ENCODE measurements at regions not wholly inside any gene's neighbourhood (a gene's known extent, or its start where the extent isn't known, plus 50 kb on each side); places are given as distances from the start of the nearest gene placed in this dataset.

GRCh38 chr1:30335389-30335996 lies 387.9 kb downstream of the MATN1 start:
- no peaks in the 10 kb centered on the region for H3K4me1 ChIP-seq
- H3K27me3 ChIP-seq, result no peaks in the 10 kb centered on the region
- TF ChIP-seq, protein P1, sequence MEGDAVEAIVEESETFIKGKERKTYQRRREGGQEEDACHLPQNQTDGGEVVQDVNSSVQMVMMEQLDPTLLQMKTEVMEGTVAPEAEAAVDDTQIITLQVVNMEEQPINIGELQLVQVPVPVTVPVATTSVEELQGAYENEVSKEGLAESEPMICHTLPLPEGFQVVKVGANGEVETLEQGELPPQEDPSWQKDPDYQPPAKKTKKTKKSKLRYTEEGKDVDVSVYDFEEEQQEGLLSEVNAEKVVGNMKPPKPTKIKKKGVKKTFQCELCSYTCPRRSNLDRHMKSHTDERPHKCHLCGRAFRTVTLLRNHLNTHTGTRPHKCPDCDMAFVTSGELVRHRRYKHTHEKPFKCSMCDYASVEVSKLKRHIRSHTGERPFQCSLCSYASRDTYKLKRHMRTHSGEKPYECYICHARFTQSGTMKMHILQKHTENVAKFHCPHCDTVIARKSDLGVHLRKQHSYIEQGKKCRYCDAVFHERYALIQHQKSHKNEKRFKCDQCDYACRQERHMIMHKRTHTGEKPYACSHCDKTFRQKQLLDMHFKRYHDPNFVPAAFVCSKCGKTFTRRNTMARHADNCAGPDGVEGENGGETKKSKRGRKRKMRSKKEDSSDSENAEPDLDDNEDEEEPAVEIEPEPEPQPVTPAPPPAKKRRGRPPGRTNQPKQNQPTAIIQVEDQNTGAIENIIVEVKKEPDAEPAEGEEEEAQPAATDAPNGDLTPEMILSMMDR (IDR thresholded peaks at IDR 0.05), result no peak
- no peak overlapping the region for H3K27ac ChIP-seq
- H3K36me3 ChIP-seq, result no peaks in the 10 kb centered on the region
- H3K9me3 ChIP-seq, result no peaks in the 10 kb centered on the region
- peak in 1 of 2 donors; percentile 44 for DNase-seq (ENCODE audit: low spot score in 2 of 2)
- H3K4me3 ChIP-seq, result no peak overlapping the region
- intact Hi-C loops (cut with DNase I), result no loop called here

- intact Hi-C loops (cut with DNase I), result no loop called here
- H3K27ac ChIP-seq, result no peak overlapping the region
- TF ChIP-seq, protein P1 (IDR thresholded peaks at IDR 0.05), result no peak
- H3K4me1 ChIP-seq, result no peaks in the 10 kb centered on the region
- H3K9me3 ChIP-seq, result no peaks in the 10 kb centered on the region
- no peaks in the 10 kb centered on the region for H3K27me3 ChIP-seq
- H3K36me3 ChIP-seq, result no peaks in the 10 kb centered on the region
- no peak overlapping the region for H3K4me3 ChIP-seq
- DNase-seq (ENCODE audit: low spot score in 2 of 2), result peak in 1 of 2 donors; percentile 46
Observed at GRCh38 chr1:30334767-30335166, 388.6 kb downstream of the MATN1 start.

DNA sequence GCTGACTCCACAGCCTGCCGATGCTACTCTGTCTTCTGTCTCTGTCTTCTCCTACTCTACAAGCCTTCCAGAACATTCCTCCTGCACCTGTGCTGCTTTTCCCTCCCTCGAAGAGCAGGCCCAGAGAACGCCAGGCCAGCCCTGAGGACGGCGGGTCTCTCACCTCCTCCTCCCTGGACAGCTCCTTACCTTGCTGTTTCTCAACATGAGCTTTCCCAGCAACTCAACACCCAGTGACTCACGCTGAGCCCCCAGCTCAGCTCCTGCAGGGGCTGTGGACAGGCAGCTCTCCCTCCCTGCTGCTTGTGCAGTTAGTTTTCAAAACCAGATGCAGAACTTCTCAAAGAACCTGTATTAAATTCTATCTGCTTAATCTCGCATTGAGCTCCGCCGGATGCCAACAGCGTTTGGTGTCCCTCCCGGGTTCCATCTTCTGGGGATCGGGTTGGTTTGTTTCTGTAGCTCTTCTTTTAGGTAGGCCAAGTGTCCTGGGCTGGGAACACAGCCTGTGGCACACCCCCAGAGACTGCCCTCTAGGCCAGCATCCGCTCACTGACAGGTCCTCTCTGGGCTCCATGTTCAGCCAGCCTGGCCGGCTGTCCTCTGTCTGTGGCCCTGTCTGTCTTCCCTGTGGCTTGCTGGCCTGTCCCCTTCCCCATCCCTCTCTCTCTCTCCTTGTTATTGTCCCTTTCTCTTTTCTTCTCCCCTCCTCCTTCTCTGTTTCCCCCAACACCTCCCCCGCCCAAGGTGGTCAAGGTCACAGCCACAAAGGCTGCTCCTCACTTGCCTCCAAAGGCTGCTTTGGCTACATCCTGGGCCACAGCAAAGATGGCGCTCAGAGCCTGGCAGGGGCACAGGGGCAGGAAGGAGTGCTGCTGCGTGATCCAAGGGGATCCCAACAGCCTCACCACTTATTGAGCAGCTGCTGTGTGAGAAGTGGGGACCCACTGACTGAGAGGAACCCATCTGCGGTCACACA lies 391.0 kb downstream of the MATN1 start:
- Histone ChIP-seq H3K4me1 (no peaks in the 10 kb centered on the region), H3K9me3 (no peaks in the 10 kb centered on the region), H3K27ac (no peak overlapping the region), H3K4me3 (no peak overlapping the region), H3K27me3 (no peaks in the 10 kb centered on the region), H3K36me3 (no peaks in the 10 kb centered on the region)
- peak in 1 of 2 donors; percentile 41 for DNase-seq (ENCODE audit: low spot score in 2 of 2)
- TF ChIP-seq, protein P1 (IDR thresholded peaks at IDR 0.05), result no peak
- intact Hi-C loops (cut with DNase I), result no loop called here

DNA sequence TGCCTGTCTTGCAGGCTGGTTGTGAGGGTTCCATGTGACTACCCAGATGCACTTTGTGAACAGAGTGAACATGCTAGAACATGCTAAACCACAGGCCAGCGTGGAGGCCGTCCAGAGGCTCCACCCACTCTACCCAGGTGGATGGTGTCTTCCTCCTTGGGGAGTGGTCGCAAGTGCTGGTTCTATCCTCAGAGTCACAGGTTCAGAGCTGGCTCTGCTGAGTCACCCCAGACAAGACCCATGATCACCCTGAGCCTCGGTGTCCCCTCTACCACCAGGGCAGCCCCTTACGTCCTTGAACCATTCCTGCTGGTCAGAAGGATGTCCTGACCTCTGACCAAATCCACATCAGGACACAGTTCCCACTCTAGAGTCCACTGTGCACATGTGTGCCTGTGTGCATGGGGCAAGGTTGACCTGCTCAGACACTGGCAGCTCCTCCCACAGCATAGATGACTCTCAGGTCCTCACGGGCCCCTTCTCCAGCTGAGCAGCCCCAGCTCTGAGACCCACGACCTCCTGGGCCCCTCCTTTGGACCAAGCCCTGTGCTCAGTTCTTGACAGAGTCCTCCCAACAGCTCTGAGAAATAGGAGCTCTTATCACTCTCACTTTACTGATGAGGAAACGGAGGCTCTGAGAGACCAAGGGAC lies 391.8 kb downstream of the MATN1 start:
- Histone ChIP-seq H3K4me3 (no peak overlapping the region), H3K27me3 (no peaks in the 10 kb centered on the region), H3K36me3 (no peaks in the 10 kb centered on the region), H3K4me1 (no peaks in the 10 kb centered on the region), H3K9me3 (no peaks in the 10 kb centered on the region), H3K27ac (no peak overlapping the region)
- peak in 1 of 2 donors; percentile 54 for DNase-seq (ENCODE audit: low spot score in 2 of 2)
- intact Hi-C loops (cut with DNase I), result no loop called here
- TF ChIP-seq, protein P1 (IDR thresholded peaks at IDR 0.05), result no peak

DNA sequence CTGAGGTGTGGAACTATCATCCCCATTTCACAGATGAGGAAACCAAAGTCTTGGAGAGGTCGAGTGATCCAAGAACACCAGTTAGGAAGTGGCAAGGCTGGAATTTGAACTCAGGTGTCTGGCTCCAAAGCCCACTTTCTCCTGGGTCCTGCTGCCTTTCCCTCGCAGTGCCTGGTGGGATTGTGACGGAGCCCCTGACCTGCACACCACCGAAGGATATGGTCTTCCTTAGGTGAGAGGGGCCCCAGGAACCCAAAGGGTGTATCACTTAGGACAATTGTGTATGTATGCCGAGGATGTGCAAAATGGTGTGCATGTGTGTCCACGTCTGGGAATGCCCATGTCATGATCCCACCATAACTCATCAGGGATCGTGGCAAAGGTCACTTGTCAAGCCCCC lies 392.7 kb downstream of the MATN1 start:
- Histone ChIP-seq H3K27ac (no peak overlapping the region), H3K9me3 (no peaks in the 10 kb centered on the region), H3K36me3 (no peaks in the 10 kb centered on the region), H3K4me3 (no peak overlapping the region), H3K4me1 (no peaks in the 10 kb centered on the region), H3K27me3 (no peaks in the 10 kb centered on the region)
- TF ChIP-seq, protein P1 (IDR thresholded peaks at IDR 0.05), result no peak
- intact Hi-C loops (cut with DNase I), result no loop called here
- DNase-seq (ENCODE audit: low spot score in 2 of 2), result peak in 1 of 2 donors; percentile 41
